ENCODE measurements at regions not wholly inside any gene's neighbourhood (a gene's known extent, or its start where the extent isn't known, plus 50 kb on each side); places are given as distances from the start of the nearest gene placed in this dataset.

DNA sequence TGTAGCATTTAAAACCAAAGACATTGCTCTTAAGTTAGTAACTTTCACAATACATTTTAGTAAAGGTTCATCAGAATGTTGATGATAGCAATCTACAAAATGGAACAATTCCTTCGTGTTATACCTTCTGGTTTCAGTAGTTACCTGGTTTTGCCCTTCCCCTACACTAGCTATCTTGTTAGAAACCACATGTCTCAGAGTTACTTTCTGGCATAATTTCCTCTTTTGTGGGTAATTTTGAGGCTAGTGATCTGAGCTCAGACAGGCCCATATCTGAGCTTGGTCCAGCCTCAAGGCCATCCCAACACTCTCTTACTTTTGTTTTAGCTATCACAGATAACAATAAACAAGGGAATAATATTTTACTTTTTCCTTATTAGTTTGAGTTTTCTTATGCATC, 196.9 kb downstream of the KITLG start:
- intact Hi-C loops (cut with micrococcal nuclease; ENCODE audit: unreplicated experiment), result no loop called here
- POLR2A ChIA-PET, result no interaction called here
- H3K27ac ChIP-seq (ENCODE audit: extremely low read length, insufficient read depth, low read length), result no peak overlapping the region
- DNase-seq (ENCODE audit: low spot score) (no peak), ATAC-seq (no peak), FAIRE-seq (no peak)
- H3K4me3 ChIP-seq (replicated peaks in 1 of 3; ENCODE audit: insufficient read depth in 1 of 3, low read depth in 2 of 3, low read length in 3 of 3), result no peak overlapping the region
- 0% methylated on average over 1 of the region's 1 CpG for WGBS (ENCODE audit: low lambda C conversion rate)
- H2AFZ ChIP-seq (ENCODE audit: low read length), result no peak overlapping the region
- H3K9me3 ChIP-seq (ENCODE audit: low read length), result no peaks in the 10 kb centered on the region
- no peaks in the 10 kb centered on the region for H3K4me1 ChIP-seq (ENCODE audit: insufficient read depth, low read length)
- TF ChIP-seq FOXA1 (IDR thresholded peaks at IDR 0.05) (no peak), FOXA1 (CRISPR knock-in tag; IDR thresholded peaks at IDR 0.05) (no peak), RBM22 (optimal IDR thresholded peaks at IDR 0.05; ENCODE audit: low read length) (no peak), NFKB2 (CRISPR knock-in tag; IDR thresholded peaks at IDR 0.05; ENCODE audit: borderline replicate concordance) (no peak), SIX4 (CRISPR knock-in tag; IDR thresholded peaks at IDR 0.05) (no peak), NFYC (CRISPR knock-in tag; IDR thresholded peaks at IDR 0.05) (no peak), POLR2A (IDR thresholded peaks at IDR 0.05; ENCODE audit: insufficient read depth in 1 of 2, low read depth in 2 of 2, low read length in 2 of 2) (no peak), TOE1 (CRISPR knock-in tag; IDR thresholded peaks at IDR 0.05) (no peak), CENPX (CRISPR knock-in tag; IDR thresholded peaks at IDR 0.05) (no peak), FOXJ3 (CRISPR knock-in tag; IDR thresholded peaks at IDR 0.05; ENCODE audit: borderline replicate concordance) (no peak), LCORL (IDR thresholded peaks at IDR 0.05) (no peak), LCORL (CRISPR knock-in tag; IDR thresholded peaks at IDR 0.05) (no peak)
- TF ChIP-seq, protein P1, sequence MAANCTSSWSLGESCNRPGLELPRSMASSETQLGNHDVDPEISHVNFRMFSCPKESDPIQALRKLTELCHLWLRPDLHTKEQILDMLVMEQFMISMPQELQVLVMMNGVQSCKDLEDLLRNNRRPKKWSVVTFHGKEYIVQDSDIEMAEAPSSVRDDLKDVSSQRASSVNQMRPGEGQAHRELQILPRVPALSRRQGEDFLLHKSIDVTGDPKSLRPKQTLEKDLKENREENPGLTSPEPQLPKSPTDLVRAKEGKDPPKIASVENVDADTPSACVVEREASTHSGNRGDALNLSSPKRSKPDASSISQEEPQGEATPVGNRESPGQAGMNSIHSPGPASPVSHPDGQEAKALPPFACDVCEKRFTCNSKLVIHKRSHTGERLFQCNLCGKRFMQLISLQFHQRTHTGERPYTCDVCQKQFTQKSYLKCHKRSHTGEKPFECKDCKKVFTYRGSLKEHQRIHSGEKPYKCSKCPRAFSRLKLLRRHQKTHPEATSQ (CRISPR knock-in tag; IDR thresholded peaks at IDR 0.05; ENCODE audit: borderline replicate concordance), result no peak
- TF ChIP-seq, protein P2, sequence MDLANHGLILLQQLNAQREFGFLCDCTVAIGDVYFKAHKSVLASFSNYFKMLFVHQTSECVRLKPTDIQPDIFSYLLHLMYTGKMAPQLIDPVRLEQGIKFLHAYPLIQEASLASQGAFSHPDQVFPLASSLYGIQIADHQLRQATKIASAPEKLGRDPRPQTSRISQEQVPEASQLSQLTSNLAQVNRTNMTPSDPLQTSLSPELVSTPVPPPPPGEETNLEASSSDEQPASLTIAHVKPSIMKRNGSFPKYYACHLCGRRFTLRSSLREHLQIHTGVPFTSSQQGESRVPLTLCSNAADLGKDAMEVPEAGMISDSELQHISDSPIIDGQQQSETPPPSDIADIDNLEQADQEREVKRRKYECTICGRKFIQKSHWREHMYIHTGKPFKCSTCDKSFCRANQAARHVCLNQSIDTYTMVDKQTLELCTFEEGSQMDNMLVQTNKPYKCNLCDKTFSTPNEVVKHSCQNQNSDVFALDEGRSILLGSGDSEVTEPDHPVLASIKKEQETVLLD (CRISPR knock-in tag; IDR thresholded peaks at IDR 0.05; ENCODE audit: low read depth), result no peak
- TF ChIP-seq, protein P3, sequence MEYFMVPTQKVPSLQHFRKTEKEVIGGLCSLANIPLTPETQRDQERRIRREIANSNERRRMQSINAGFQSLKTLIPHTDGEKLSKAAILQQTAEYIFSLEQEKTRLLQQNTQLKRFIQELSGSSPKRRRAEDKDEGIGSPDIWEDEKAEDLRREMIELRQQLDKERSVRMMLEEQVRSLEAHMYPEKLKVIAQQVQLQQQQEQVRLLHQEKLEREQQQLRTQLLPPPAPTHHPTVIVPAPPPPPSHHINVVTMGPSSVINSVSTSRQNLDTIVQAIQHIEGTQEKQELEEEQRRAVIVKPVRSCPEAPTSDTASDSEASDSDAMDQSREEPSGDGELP (IDR thresholded peaks at IDR 0.05; ENCODE audit: borderline replicate concordance, low read depth), result no peak
- no TSS peak for BruUV-seq (replicated peaks)
- no peaks in the 10 kb centered on the region for H4K20me1 ChIP-seq (ENCODE audit: insufficient read depth, low read length)
- CTCF ChIA-PET (ENCODE audit: low intra/inter-chr PET ratio, low total read pairs), result no interaction called here
- no peak overlapping the region for H3K9ac ChIP-seq (ENCODE audit: insufficient read depth, low read depth, low read length)
- no peaks in the 10 kb centered on the region for H3K27me3 ChIP-seq (ENCODE audit: control insufficient read depth in 1 of 2, insufficient read depth in 2 of 2, low read length in 2 of 2)
- H3K79me2 ChIP-seq (ENCODE audit: insufficient read depth, low read length), result no peaks in the 10 kb centered on the region
- H3K36me3 ChIP-seq (replicated peaks in 1 of 2; ENCODE audit: control insufficient read depth in 1 of 2, insufficient read depth in 2 of 2, low read length in 2 of 2), result no peaks in the 10 kb centered on the region
- no peak overlapping the region for H3K4me2 ChIP-seq (ENCODE audit: low read depth, low read length)
- in situ Hi-C loops (cut with HindIII; ENCODE audit: extremely low pct_ligation_motif_present, low pct_unique_long_range_greater_than_20kb), result no loop called here
